HepG2 (cell line): ENCODE measurements at regions not wholly inside any gene's neighbourhood (a gene's known extent, or its start where the extent isn't known, plus 50 kb on each side); places are given as distances from the start of the nearest gene placed in this dataset.

ENCODE experiments used
- ATAC-seq: fragments of 200-7000 bp; cut with Tn5 transposase; 3 replicates; pipeline ENCODE4 v1.9.1; 2020; ENCODE audit warnings: mild to moderate bottlenecking, moderate library complexity
- BruUV-seq: library from RNA; stranded (reverse); fragments of 400-500 nt; replicated peaks from 2 replicates; lab custom pipeline; 2021; lab: Mats Ljungman, UMichigan
- CTCF ChIA-PET: fragments of 300-600 bp; formaldehyde crosslinking; extraction: SDS; loops from one replicate; lab custom pipeline; 2021; ENCODE audit warnings: low total read pairs, inconsistent platforms, low intra/inter-chr PET ratio; lab: Yijun Ruan, JAX
- POLR2A ChIA-PET: fragments of 350-600 bp; sonication (Branson Sonifier 250); formaldehyde crosslinking; loops from one replicate; lab custom pipeline; 2020; ENCODE audit warnings: antibody characterized with exemption, inconsistent platforms; lab: Yijun Ruan, JAX
- DNase-seq: peaks from one replicate; pipeline ENCODE4 v3.0.0-alpha.2; 2015; ENCODE audit warnings: low spot score
- FAIRE-seq: peaks from 3 replicates; lab custom pipeline; 2011; peaks lifted over from hg19 to GRCh38; lab: Jason Lieb, UNC
- H2AFZ ChIP-seq: one replicate; pipeline ENCODE4 v1.6.1; 2011; ENCODE audit warnings: low read length, inconsistent platforms
- H3K27ac ChIP-seq: fragments of 300-600 bp; 3 replicates; pipeline ENCODE4 v1.8.0; 2011; ENCODE audit warnings: mixed run types, mild to moderate bottlenecking, mixed read lengths, low read length, inconsistent platforms; ENCODE audit not compliant: insufficient read depth; ENCODE audit errors: extremely low read length
- H3K27me3 ChIP-seq, 2 experiments: fragments of 200-600 bp in 1 of 2; 2 replicates in 1 of 2; 3 replicates in 1 of 2; pipeline versions ENCODE4 v1.6.0 to v1.8.0; 2011; ENCODE audit warnings: low read length in 2 of 2, mild to moderate bottlenecking in 2 of 2, moderate library complexity in 2 of 2, inconsistent platforms in 1 of 2; ENCODE audit not compliant: insufficient read depth in 2 of 2, control insufficient read depth in 1 of 2
- H3K36me3 ChIP-seq, 2 experiments: fragments of 200-600 bp in 1 of 2; replicated peaks in 1 of 2; 2 replicates in 1 of 2; 3 replicates in 1 of 2; pipeline versions ENCODE4 v1.5.1 to v1.8.0; 2011; ENCODE audit warnings: low read length in 2 of 2, inconsistent platforms in 1 of 2; ENCODE audit not compliant: insufficient read depth in 2 of 2, control insufficient read depth in 1 of 2
- H3K4me1 ChIP-seq: 2 replicates; pipeline ENCODE4 v1.5.1; 2012; ENCODE audit warnings: low read length, inconsistent platforms; ENCODE audit not compliant: insufficient read depth
- H3K4me2 ChIP-seq: 2 replicates; pipeline ENCODE4 v1.6.0; 2011; ENCODE audit warnings: low read depth, low read length, inconsistent platforms
- H3K4me3 ChIP-seq, 3 experiments: fragments of 200-600 bp in 1 of 3; sonication (generic), shearing (Covaris generic) in 1 of 3; replicated peaks in 1 of 3; 2 replicates each; pipeline ENCODE4 v1.5.1; 2011 to 2016; ENCODE audit warnings: low read length in 3 of 3, inconsistent platforms in 2 of 3, low read depth in 2 of 3, mild to moderate bottlenecking in 2 of 3, control low read depth in 1 of 3, mixed read lengths in 1 of 3; ENCODE audit not compliant: insufficient read depth in 1 of 3
- H3K79me2 ChIP-seq: one replicate; pipeline ENCODE4 v1.6.1; 2011; ENCODE audit warnings: low read length, inconsistent platforms; ENCODE audit not compliant: insufficient read depth
- H3K9ac ChIP-seq: 2 replicates; pipeline ENCODE4 v1.6.0; 2011; ENCODE audit warnings: mild to moderate bottlenecking, low read depth, low read length, inconsistent platforms; ENCODE audit not compliant: insufficient read depth
- H3K9me3 ChIP-seq: 2 replicates; pipeline ENCODE4 v1.5.1; 2012; ENCODE audit warnings: mild to moderate bottlenecking, low read length
- H4K20me1 ChIP-seq: 2 replicates; pipeline ENCODE4 v1.6.0; 2011; ENCODE audit warnings: inconsistent platforms, mild to moderate bottlenecking, low read length, moderate library complexity; ENCODE audit not compliant: insufficient read depth
- DNMT3B ChIP-seq: conservative IDR thresholded peaks from 2 replicates; pipeline ENCODE4 v1.6.1; 2016; ENCODE audit warnings: missing biosample characterization, control low read depth
- POGZ ChIP-seq: sonication (generic); formaldehyde crosslinking; IDR thresholded peaks from 2 replicates; pipeline ENCODE4 v1.4.0; 2020; ENCODE audit warnings: mild to moderate bottlenecking, missing genetic modification reagents
- PRMT3 ChIP-seq: sonication (generic); formaldehyde crosslinking; IDR thresholded peaks from 2 replicates; pipeline ENCODE4 v1.8.1; 2022; ENCODE audit warnings: low read depth, mild to moderate bottlenecking, moderate library complexity, missing genetic modification reagents, borderline replicate concordance
- RAD21 ChIP-seq: fragments of 450-650 bp; formaldehyde crosslinking; IDR thresholded peaks from 2 replicates; pipeline ENCODE4 v1.5.0; 2020; ENCODE audit warnings: mild to moderate bottlenecking
- RARG ChIP-seq: sonication (generic); formaldehyde crosslinking; IDR thresholded peaks from 2 replicates; pipeline ENCODE4 v1.4.0; 2020; ENCODE audit warnings: low read depth, mild to moderate bottlenecking, missing genetic modification reagents
- SMAD3 ChIP-seq: sonication (generic); formaldehyde crosslinking; IDR thresholded peaks from 2 replicates; pipeline ENCODE4 v1.4.0; 2020; ENCODE audit warnings: missing genetic modification reagents
- ZNF678 ChIP-seq: sonication (generic); formaldehyde crosslinking; IDR thresholded peaks from 2 replicates; pipeline ENCODE4 v1.4.0; 2020; ENCODE audit warnings: mild to moderate bottlenecking, missing genetic modification reagents
- ZXDC ChIP-seq: sonication (generic); formaldehyde crosslinking; IDR thresholded peaks from 2 replicates; pipeline ENCODE4 v1.5.0; 2020; ENCODE audit warnings: mild to moderate bottlenecking, missing genetic modification reagents
- WGBS: methylation state at CpG from one replicate; pipeline ENCODE4 v1.1.6; 2017; ENCODE audit warnings: low lambda C conversion rate; 5-methylcytosine and 5-hydroxymethylcytosine counted together
- in situ Hi-C: cut with HindIII; loops from 2 replicates; pipeline ENCODE4 v1.10.0; 2017; ENCODE audit warnings: low pct_unique_long_range_greater_than_20kb; ENCODE audit not compliant: extremely low pct_ligation_motif_present
- intact Hi-C: fragments of 100-400 bp; cut with micrococcal nuclease; formaldehyde crosslinking; loops from one replicate; pipeline ENCODE4 v1.10.0; 2022; ENCODE audit not compliant: unreplicated experiment

DNA sequence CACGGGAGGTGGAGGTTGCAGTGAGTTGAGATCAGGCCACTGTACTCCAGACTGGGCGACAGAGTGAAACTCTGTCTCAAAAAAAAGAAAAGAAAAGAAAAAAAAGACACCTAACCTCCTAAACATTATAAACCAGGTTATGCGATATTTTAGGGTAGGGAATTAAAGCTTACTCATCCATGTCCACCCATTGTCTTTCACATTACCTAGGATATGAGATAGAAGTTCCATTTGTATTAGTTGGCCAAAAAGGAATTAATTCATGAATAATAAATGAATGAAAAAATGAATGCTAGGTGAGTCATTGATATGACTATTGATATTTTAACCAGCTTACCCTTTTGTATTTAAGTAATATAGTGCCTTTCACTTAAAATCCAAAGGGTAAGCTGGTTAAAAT is 132.9 kb downstream of the FAM161A start:
- no peak for TF ChIP-seq RARG
- TF ChIP-seq DNMT3B (CRISPR knock-in tag), result no peak
- no peak for TF ChIP-seq SMAD3 (CRISPR knock-in tag)
- TF ChIP-seq ZNF678, result no peak
- TF ChIP-seq POGZ (CRISPR knock-in tag), result no peak
- TF ChIP-seq ZXDC (CRISPR knock-in tag), result no peak
- TF ChIP-seq RAD21 (CRISPR knock-in tag), result no peak
- no peak for TF ChIP-seq PRMT3 (CRISPR knock-in tag)
- no TSS peak for BruUV-seq
- ChIA-PET CTCF (no interaction called here), POLR2A (no interaction called here)
- no peaks in the 10 kb centered on the region for H4K20me1 ChIP-seq
- no peak overlapping the region for H3K9ac ChIP-seq
- no peak for FAIRE-seq
- H3K27me3 ChIP-seq, result 0 out of 5 replicates have a peak, but pooled peaks cover 0 to 7% of the 10 kb centered on the region in 2 experiments
- no peak overlapping the region for H3K4me2 ChIP-seq
- intact Hi-C loops, result no loop called here
- ATAC-seq, result no peak
- no peaks in the 10 kb centered on the region for H3K36me3 ChIP-seq
- H3K27ac ChIP-seq, result no peak overlapping the region
- in situ Hi-C loops, result no loop called here
- no peaks in the 10 kb centered on the region for H3K79me2 ChIP-seq
- no peak overlapping the region for H2AFZ ChIP-seq
- H3K4me3 ChIP-seq, result no peak overlapping the region
- H3K9me3 ChIP-seq, result no peaks in the 10 kb centered on the region
- 37% methylated on average over 3 of the region's 3 CpGs for WGBS
- H3K4me1 ChIP-seq, result no peaks in the 10 kb centered on the region
- DNase-seq, result no peak
